Gastrocnemius medialis (tissue), 4 donors: ENCODE measurements at regions not wholly inside any gene's neighbourhood (a gene's known extent, or its start where the extent isn't known, plus 50 kb on each side); places are given as distances from the start of the nearest gene placed in this dataset.
"Not testable (repeated sequence)": the region's sequence is repeated elsewhere in the genome, so short reads cannot be mapped to it uniquely, and the experiment has no call there.

Experiments used
- POLR2A ChIP-seq, 2 donors: fragments of 450-650 bp; IDR thresholded peaks; one replicate each; pipeline ENCODE4 v1.6.1; 2017; ENCODE audit warnings: antibody characterized with exemption in 2 of 2, mild to moderate bottlenecking in 2 of 2, moderate library complexity in 2 of 2
- TF ChIP-seq, protein P1 (sequence below), 5 experiments: fragments of 450-650 bp in 3 of 5; fragments of 200-600 bp in 2 of 5; sonication (generic) in 2 of 5; IDR thresholded peaks in 4 of 5; conservative IDR thresholded peaks in 1 of 5; 1 replicate in 4 of 5; 2 replicates in 1 of 5; pipeline ENCODE4 v1.5.1; 2016 to 2019; ENCODE audit warnings: antibody characterized with exemption in 5 of 5, mild to moderate bottlenecking in 3 of 5, moderate library complexity in 3 of 5

DNA sequence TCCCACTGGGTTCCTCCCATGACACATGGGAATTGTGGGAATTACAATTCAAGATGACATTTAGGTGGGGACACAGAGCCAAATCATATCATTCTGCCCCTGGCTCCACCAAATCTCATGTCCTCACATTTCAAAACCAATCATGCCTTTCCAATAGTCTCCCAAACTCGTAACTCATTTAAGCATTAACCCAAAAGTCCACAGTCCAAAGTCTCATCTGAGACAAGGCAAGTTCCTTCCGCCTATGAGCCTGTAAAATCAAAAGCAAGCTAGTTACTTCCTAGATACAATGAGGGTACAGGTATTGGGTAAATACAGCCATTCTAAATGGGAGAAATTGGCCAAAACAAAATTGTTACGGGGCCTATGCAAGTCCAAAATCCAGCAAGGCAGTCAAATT is 93.8 kb upstream of the SLCO6A1 start:
- TF ChIP-seq, protein P1, sequence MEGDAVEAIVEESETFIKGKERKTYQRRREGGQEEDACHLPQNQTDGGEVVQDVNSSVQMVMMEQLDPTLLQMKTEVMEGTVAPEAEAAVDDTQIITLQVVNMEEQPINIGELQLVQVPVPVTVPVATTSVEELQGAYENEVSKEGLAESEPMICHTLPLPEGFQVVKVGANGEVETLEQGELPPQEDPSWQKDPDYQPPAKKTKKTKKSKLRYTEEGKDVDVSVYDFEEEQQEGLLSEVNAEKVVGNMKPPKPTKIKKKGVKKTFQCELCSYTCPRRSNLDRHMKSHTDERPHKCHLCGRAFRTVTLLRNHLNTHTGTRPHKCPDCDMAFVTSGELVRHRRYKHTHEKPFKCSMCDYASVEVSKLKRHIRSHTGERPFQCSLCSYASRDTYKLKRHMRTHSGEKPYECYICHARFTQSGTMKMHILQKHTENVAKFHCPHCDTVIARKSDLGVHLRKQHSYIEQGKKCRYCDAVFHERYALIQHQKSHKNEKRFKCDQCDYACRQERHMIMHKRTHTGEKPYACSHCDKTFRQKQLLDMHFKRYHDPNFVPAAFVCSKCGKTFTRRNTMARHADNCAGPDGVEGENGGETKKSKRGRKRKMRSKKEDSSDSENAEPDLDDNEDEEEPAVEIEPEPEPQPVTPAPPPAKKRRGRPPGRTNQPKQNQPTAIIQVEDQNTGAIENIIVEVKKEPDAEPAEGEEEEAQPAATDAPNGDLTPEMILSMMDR (IDR thresholded peaks at IDR 0.05 in 4 of 5, conservative IDR thresholded peaks at IDR 0.05 in 1 of 5), result not testable (repeated sequence)
- TF ChIP-seq POLR2A (IDR thresholded peaks at IDR 0.05), result not testable (repeated sequence)
